Heart left ventricle (tissue), 13 donors: ENCODE measurements at regions not wholly inside any gene's neighbourhood (a gene's known extent, or its start where the extent isn't known, plus 50 kb on each side); places are given as distances from the start of the nearest gene placed in this dataset.

ENCODE experiments used
- CTCF ChIP-seq, 12 donors: fragments of 200-600 bp; sonication (generic) in 4 of 12; IDR thresholded peaks; one replicate each; pipeline versions ENCODE4 v1.5.0 to v1.8.0; 2018 to 2022; ENCODE audit warnings: antibody characterized with exemption in 12 of 12, mild to moderate bottlenecking in 5 of 12
- POLR2A ChIP-seq, 2 donors: fragments of 450-650 bp; IDR thresholded peaks; one replicate each; pipeline ENCODE4 v1.6.1; 2017; ENCODE audit warnings: antibody characterized with exemption in 2 of 2, mild to moderate bottlenecking in 2 of 2, moderate library complexity in 2 of 2
- donor health status: ischemic (EF 13 %, LVEDD 7.1; RV severe dilation, severe dysfunction).
- donor health status: DM: no; HTN: yes; CAD: no.
- donor health status: DM: no; HTN: no; CAD: no.
- donor health status: ischemic (EF 25% LVEDD 6.9; RV normal size, moderate dysfunction).
- donor health status: ischemic (EF 25% LVEDD 5.7; RV mildly dilated, moderate dysfunction).
- donor health status: ischemic (EF 35%, LVEDD 5.7; RV mildly dilated, moderate dysfunction).
- donor health status: nonischemic (EF 11% LVEDD 7.7; RV severe dilation, severe dysfunction).
- donor health status: DM: yes; HTN: yes; CAD: no.
- donor health status: PGD.
- donor health status: ischemic (EF 29% LVEDD 5.4; RV normal size, mild dysfunction).
- donor health status: nonischemic (EF 23%, LVEDD 6.1; RV moderate dilation, normal function).

- no peak for TF ChIP-seq CTCF (IDR thresholded peaks at IDR 0.05)
- no peak for TF ChIP-seq POLR2A (IDR thresholded peaks at IDR 0.05)
These were observed 195.2 kb upstream of the SASH1 start for GRCh38 chr6:148147463-148147830.
